BLaER1 treated with 17β-estradiol and CSF1 and Interleukin-3, amounts not matched to agents 10 nM and 100 nM (cell line): ENCODE measurements at regions not wholly inside any gene's neighbourhood (a gene's known extent, or its start where the extent isn't known, plus 50 kb on each side); places are given as distances from the start of the nearest gene placed in this dataset.

Source experiments
- H3K27ac ChIP-seq, 11 experiments: shearing (Covaris generic); formaldehyde crosslinking; 2 replicates each; pipeline ENCODE4 v1.8.1; 2022
- H3K27me3 ChIP-seq, 11 experiments: shearing (Covaris generic); formaldehyde crosslinking; 2 replicates each; pipeline ENCODE4 v1.8.1; 2022
- H3K36me3 ChIP-seq, 11 experiments: shearing (Covaris generic); formaldehyde crosslinking; 2 replicates each; pipeline ENCODE4 v1.8.1; 2022
- H3K4me1 ChIP-seq, 10 experiments: shearing (Covaris generic); formaldehyde crosslinking; 2 replicates each; pipeline ENCODE4 v1.8.1; 2022
- H3K4me2 ChIP-seq, 11 experiments: shearing (Covaris generic); formaldehyde crosslinking; 2 replicates each; pipeline ENCODE4 v1.8.1; 2022
- H3K4me3 ChIP-seq, 10 experiments: shearing (Covaris generic); formaldehyde crosslinking; 2 replicates each; pipeline ENCODE4 v1.8.1; 2022
- H3K9ac ChIP-seq, 11 experiments: shearing (Covaris generic); formaldehyde crosslinking; 2 replicates each; pipeline ENCODE4 v1.8.1; 2022
- H3K9me3 ChIP-seq, 11 experiments: shearing (Covaris generic); formaldehyde crosslinking; replicated peaks in 1 of 11; 2 replicates each; pipeline ENCODE4 v1.8.1; 2022
- H4K20me1 ChIP-seq, 11 experiments: shearing (Covaris generic); formaldehyde crosslinking; 2 replicates each; pipeline ENCODE4 v1.8.1; 2022
- Cebpa-rat ChIP-seq, 11 experiments: shearing (Covaris generic); IDR thresholded peaks; 2 replicates each; pipeline ENCODE4 v1.8.1; 2022

- Histone ChIP-seq H4K20me1 (no peaks in the 10 kb centered on the region), H3K27ac (no peak overlapping the region), H3K36me3 (no peaks in the 10 kb centered on the region), H3K4me1 (no peaks in the 10 kb centered on the region), H3K9me3 (no peaks in the 10 kb centered on the region), H3K4me3 (no peak overlapping the region), H3K9ac (no peak overlapping the region), H3K27me3 (no peaks in the 10 kb centered on the region), H3K4me2 (no peak overlapping the region)
- TF ChIP-seq Cebpa-rat (IDR thresholded peaks at IDR 0.05), result no peak
Measured at GRCh38 chr4:64216741-64217140, 192.5 kb downstream of the TECRL start.

DNA sequence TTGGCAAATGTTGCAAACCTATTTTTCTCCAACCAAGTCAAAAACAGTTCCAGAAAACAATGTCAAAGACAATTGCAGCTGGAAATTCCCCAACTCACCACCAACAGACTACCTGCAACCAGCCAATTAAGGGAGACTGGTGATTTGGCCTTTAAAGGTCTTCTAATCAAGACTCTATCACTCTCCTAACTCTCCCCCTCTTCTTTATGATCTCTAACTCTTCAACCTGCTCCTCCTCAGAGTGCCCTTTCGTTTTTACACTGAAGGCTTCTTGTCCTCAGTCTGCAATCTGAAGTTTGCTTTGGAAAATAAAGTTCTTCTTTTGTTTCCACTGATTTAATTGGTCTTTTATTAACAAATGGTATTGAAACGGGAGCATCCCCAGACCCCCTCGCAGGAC is 203.9 kb downstream of the TECRL start:
- H4K20me1 ChIP-seq, result no peaks in the 10 kb centered on the region
- H3K4me2 ChIP-seq, result no peak overlapping the region
- TF ChIP-seq Cebpa-rat (IDR thresholded peaks at IDR 0.05), result no peak
- H3K4me1 ChIP-seq, result peaks cover 0 to 5% (median 0%) of the 10 kb centered on the region in 10 experiments; a peak in 7 of 20 replicates
- no peaks in the 10 kb centered on the region for H3K36me3 ChIP-seq
- H3K27me3 ChIP-seq, result no peaks in the 10 kb centered on the region
- H3K27ac ChIP-seq, result no peak overlapping the region
- H3K9ac ChIP-seq, result no peak overlapping the region
- H3K4me3 ChIP-seq, result no peak overlapping the region
- peaks cover 5 to 16% (median 10%) of the 10 kb centered on the region in 11 experiments; a peak in 14 of 22 replicates for H3K9me3 ChIP-seq

DNA sequence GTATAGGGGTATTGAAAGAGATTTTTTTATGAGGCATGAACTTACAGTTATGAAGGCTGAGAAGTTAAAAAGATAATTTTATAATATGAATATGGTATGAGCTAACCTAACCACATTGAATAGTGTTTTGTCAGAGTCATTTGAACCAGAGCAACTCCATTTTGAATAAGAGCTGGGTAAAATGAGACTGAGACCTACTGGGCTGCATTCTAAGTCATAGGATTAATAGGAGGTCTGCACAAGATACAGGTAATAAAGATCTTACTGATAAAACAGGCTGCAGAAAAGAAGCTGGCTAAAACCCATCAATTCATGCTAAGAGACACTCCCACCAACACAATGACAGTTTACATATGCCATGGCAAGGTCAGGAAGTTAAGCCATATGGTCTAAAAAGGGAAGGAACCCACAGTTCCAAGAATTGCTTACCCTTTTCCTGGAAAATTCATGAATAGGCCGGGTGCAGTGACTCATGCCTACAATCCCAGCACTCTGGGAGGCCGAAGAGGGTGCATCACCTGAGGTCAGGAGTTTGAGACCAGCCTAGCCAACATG is 209.2 kb downstream of the TECRL start:
- no peaks in the 10 kb centered on the region for H3K36me3 ChIP-seq
- no peaks in the 10 kb centered on the region for H3K9me3 ChIP-seq
- no peaks in the 10 kb centered on the region for H3K27me3 ChIP-seq
- H3K9ac ChIP-seq, result no peak overlapping the region
- no peaks in the 10 kb centered on the region for H4K20me1 ChIP-seq
- peak overlapping the region in 3 of 11 experiments; percentile 10 to 49 (median 38); a peak in 5 of 22 replicates for H3K4me2 ChIP-seq
- no peak overlapping the region for H3K4me3 ChIP-seq
- H3K4me1 ChIP-seq, result peaks cover 0 to 16% (median 0%) of the 10 kb centered on the region in 10 experiments; a peak in 8 of 20 replicates
- H3K27ac ChIP-seq, result peak overlapping the region in 1 of 11 experiments; percentile 17; a peak in 1 of 22 replicates
- TF ChIP-seq Cebpa-rat (IDR thresholded peaks at IDR 0.05), result no peak

GRCh38 chr4:64195582-64195981 is 213.7 kb downstream of the TECRL start:
- H3K4me3 ChIP-seq, result no peak overlapping the region
- H3K4me2 ChIP-seq, result no peak overlapping the region
- no peaks in the 10 kb centered on the region for H3K36me3 ChIP-seq
- no peaks in the 10 kb centered on the region for H4K20me1 ChIP-seq
- H3K4me1 ChIP-seq, result peaks cover 0 to 13% (median 0%) of the 10 kb centered on the region in 10 experiments; a peak in 8 of 20 replicates
- no peak for TF ChIP-seq Cebpa-rat (IDR thresholded peaks at IDR 0.05)
- no peak overlapping the region for H3K9ac ChIP-seq
- H3K27ac ChIP-seq, result no peak overlapping the region
- H3K27me3 ChIP-seq, result no peaks in the 10 kb centered on the region
- no peaks in the 10 kb centered on the region for H3K9me3 ChIP-seq

GRCh38 chr4:64192731-64193412 is 216.4 kb downstream of the TECRL start:
- no peak for TF ChIP-seq Cebpa-rat (IDR thresholded peaks at IDR 0.05)
- Histone ChIP-seq H3K36me3 (no peaks in the 10 kb centered on the region), H3K4me2 (no peak overlapping the region), H3K9me3 (no peaks in the 10 kb centered on the region), H3K4me1 (no peaks in the 10 kb centered on the region), H4K20me1 (no peaks in the 10 kb centered on the region), H3K27me3 (no peaks in the 10 kb centered on the region), H3K27ac (no peak overlapping the region), H3K9ac (no peak overlapping the region), H3K4me3 (no peak overlapping the region)

DNA sequence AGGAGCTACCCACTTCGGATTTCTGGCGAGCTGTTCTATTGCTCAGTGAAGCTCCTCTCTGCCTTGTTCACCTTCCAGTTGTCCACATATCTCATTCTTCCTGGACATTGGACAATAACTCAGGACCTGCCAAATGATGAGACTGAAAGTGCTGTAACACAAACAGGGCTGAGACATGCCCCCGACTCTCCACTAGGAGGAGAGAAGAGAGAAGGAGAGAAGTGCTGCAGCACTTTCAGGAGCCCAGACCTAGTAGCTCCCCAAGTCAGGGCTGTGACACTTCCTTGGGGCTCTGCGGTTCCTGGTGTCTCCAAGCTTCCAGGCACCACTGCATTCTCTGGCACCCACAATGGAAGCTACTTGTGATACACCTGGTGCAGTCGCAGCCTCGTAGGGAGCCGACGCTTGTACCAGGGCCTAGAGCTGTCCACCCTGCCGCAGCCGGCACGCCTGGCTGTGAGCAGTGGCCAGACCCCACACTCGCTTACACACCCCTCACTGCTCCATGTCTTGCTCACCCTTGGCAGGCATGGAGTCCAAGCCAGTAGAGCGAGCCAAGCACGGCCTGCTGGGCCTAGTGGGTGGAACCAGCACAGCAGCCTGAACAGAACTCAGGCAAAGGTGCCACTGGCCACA is 234.9 kb downstream of the TECRL start:
- no peak overlapping the region for H3K9ac ChIP-seq
- H4K20me1 ChIP-seq, result no peaks in the 10 kb centered on the region
- H3K4me3 ChIP-seq, result no peak overlapping the region
- H3K4me2 ChIP-seq, result no peak overlapping the region
- no peaks in the 10 kb centered on the region for H3K9me3 ChIP-seq
- no peak overlapping the region for H3K27ac ChIP-seq
- no peaks in the 10 kb centered on the region for H3K4me1 ChIP-seq
- TF ChIP-seq Cebpa-rat (IDR thresholded peaks at IDR 0.05), result no peak
- H3K27me3 ChIP-seq, result no peaks in the 10 kb centered on the region
- no peaks in the 10 kb centered on the region for H3K36me3 ChIP-seq

DNA sequence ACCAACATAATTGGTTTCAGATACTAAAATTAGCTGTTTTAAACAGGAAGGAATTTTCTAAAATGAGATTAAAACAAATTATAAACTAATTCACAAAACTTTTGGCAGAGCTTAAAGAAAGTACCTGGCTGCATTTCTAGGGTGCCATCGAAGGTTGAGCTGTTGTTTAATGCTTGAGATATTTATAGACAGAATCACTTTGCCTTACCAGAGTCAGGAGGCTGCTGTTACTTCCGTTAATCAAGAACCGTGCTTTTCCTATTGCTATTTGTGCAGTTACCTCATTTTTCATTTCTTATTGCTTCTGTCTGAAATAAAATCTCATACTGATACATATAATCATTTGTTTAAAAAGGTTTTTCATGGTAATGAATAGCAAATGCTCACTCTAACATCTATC is 242.9 kb downstream of the TECRL start:
- no peaks in the 10 kb centered on the region for H3K36me3 ChIP-seq
- no peak overlapping the region for H3K4me3 ChIP-seq
- no peaks in the 10 kb centered on the region for H4K20me1 ChIP-seq
- no peak overlapping the region for H3K27ac ChIP-seq
- H3K4me1 ChIP-seq, result no peaks in the 10 kb centered on the region
- H3K9me3 ChIP-seq, result no peaks in the 10 kb centered on the region
- no peak overlapping the region for H3K9ac ChIP-seq
- TF ChIP-seq Cebpa-rat (IDR thresholded peaks at IDR 0.05), result no peak
- H3K4me2 ChIP-seq, result no peak overlapping the region
- H3K27me3 ChIP-seq, result no peaks in the 10 kb centered on the region

GRCh38 chr4:64158648-64159326 is 250.5 kb downstream of the TECRL start:
- TF ChIP-seq Cebpa-rat (IDR thresholded peaks at IDR 0.05), result no peak
- H3K27ac ChIP-seq, result 0 out of 22 replicates have a peak overlapping the region, but pooled peaks of 1 of the 11 experiments have one; percentile 12
- H3K36me3 ChIP-seq, result no peaks in the 10 kb centered on the region
- 0 out of 22 replicates have a peak, but pooled peaks cover 0 to 3% (median 0%) of the 10 kb centered on the region in 11 experiments for H3K9me3 ChIP-seq
- H3K4me3 ChIP-seq, result peak overlapping the region in 4 of 10 experiments; percentile 15 to 35 (median 20); a peak in 5 of 20 replicates
- peak overlapping the region in 4 of 11 experiments; percentile 27 to 50 (median 40); a peak in 4 of 22 replicates for H3K9ac ChIP-seq
- H3K4me2 ChIP-seq, result peak overlapping the region in 10 of 11 experiments; percentile 15 to 71 (median 40); a peak in 10 of 22 replicates
- peaks cover 0 to 4% (median 0%) of the 10 kb centered on the region in 10 experiments; a peak in 2 of 20 replicates for H3K4me1 ChIP-seq
- no peaks in the 10 kb centered on the region for H3K27me3 ChIP-seq
- no peaks in the 10 kb centered on the region for H4K20me1 ChIP-seq

DNA sequence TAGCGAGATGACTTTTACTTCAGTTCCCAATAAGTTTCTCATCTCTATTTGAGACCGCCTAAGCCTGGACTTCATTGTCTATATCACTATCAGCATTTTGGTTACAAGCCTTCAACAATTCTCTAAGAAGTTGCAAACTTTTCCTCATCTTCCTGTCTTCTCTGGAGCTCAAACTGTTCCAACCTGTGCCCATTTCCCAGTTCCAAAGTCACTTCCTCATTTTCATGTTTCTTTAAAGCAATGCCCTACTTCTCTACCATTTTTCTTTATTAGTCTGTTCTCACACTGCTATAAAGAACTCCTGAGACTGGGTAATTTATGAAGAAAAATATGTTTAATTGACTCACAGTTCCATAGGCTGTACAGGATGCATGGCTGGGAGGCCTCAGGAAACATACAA is 251.9 kb downstream of the TECRL start:
- H3K27ac ChIP-seq, result no peak overlapping the region
- no peaks in the 10 kb centered on the region for H4K20me1 ChIP-seq
- H3K36me3 ChIP-seq, result no peaks in the 10 kb centered on the region
- H3K27me3 ChIP-seq, result no peaks in the 10 kb centered on the region
- no peak overlapping the region for H3K4me2 ChIP-seq
- no peak overlapping the region for H3K9ac ChIP-seq
- no peak overlapping the region for H3K4me3 ChIP-seq
- H3K4me1 ChIP-seq, result peaks cover 0 to 4% (median 0%) of the 10 kb centered on the region in 10 experiments; a peak in 2 of 20 replicates
- 0 out of 22 replicates have a peak, but pooled peaks cover 0 to 3% (median 0%) of the 10 kb centered on the region in 11 experiments for H3K9me3 ChIP-seq
- no peak for TF ChIP-seq Cebpa-rat (IDR thresholded peaks at IDR 0.05)
